ENCODE measurements at regions not wholly inside any gene's neighbourhood (a gene's known extent, or its start where the extent isn't known, plus 50 kb on each side); places are given as distances from the start of the nearest gene placed in this dataset.

DNA sequence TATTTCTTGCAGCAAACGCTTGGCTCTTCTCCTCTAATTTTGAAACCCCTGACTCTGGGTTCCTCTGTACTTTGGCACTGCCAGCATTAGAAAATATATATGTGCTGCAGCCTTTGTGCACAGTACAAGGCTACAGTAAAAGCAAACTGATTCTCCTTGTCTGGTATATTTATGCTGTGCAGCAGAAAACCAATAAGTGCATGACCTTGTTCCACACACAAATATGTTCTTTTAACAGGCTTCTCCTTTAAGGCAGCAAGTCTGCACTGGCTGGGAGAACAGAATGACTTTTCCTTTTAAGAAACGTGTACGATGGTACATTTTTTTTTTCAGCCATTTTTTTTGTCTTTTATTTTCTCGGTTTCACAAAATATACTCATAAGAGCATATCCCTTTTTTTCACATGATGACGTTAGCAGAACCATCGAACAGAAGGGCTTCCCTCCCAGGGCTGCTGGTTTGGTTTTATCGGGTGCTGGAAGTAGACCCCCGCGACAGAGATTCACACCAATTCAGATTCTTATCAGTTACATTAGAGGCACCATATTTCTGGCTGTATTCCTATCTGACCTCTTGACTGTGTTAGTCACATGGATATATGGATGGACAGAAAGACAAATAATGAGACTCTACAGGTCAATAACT lies 129.9 kb upstream of the ARID1B start:
- H3K27me3 ChIP-seq, result no peaks in the 10 kb centered on the region
- no peak overlapping the region for H3K27ac ChIP-seq
- H3K4me3 ChIP-seq, result no peak overlapping the region
- intact Hi-C loops (cut with DNase I), result no loop called here
- no peaks in the 10 kb centered on the region for H3K36me3 ChIP-seq
- 25% methylated on average over 9 of the region's 9 CpGs for WGBS (ENCODE audit: insufficient coverage, low coverage, low lambda C conversion rate, missing lambda C conversion rate)
- no peaks in the 10 kb centered on the region for H3K9me3 ChIP-seq
- no peak for TF ChIP-seq POLR2A (IDR thresholded peaks at IDR 0.05)
- TF ChIP-seq, protein P1, sequence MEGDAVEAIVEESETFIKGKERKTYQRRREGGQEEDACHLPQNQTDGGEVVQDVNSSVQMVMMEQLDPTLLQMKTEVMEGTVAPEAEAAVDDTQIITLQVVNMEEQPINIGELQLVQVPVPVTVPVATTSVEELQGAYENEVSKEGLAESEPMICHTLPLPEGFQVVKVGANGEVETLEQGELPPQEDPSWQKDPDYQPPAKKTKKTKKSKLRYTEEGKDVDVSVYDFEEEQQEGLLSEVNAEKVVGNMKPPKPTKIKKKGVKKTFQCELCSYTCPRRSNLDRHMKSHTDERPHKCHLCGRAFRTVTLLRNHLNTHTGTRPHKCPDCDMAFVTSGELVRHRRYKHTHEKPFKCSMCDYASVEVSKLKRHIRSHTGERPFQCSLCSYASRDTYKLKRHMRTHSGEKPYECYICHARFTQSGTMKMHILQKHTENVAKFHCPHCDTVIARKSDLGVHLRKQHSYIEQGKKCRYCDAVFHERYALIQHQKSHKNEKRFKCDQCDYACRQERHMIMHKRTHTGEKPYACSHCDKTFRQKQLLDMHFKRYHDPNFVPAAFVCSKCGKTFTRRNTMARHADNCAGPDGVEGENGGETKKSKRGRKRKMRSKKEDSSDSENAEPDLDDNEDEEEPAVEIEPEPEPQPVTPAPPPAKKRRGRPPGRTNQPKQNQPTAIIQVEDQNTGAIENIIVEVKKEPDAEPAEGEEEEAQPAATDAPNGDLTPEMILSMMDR (IDR thresholded peaks at IDR 0.05), result no peak
- DNase-seq (no peak), ATAC-seq (no peak)
- H3K4me1 ChIP-seq, result no peaks in the 10 kb centered on the region

DNA sequence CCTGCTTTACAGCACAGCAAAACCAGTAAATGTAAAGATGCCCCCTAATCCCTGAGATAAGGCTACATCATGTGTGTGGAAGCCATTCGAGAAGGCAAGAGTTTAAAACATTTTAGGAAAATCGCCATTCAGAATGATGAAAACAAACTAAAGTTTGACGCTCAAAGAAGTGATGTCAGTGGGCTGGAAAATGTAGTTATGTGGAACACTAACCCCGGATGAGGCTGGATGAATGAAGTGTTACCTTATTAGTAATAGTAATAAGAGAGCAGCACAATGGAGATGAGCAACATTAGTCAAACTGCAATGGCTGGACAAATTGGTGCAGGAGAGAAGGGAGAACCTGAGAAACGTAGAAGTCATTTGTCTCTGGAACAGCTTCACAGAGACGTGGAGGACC lies 130.7 kb upstream of the ARID1B start:
- TF ChIP-seq, protein P1 (IDR thresholded peaks at IDR 0.05), result no peak
- no peak for TF ChIP-seq POLR2A (IDR thresholded peaks at IDR 0.05)
- intact Hi-C loops (cut with DNase I), result no loop called here
- no peaks in the 10 kb centered on the region for H3K27me3 ChIP-seq
- ATAC-seq (no peak), DNase-seq (no peak)
- H3K4me3 ChIP-seq, result no peak overlapping the region
- no peaks in the 10 kb centered on the region for H3K36me3 ChIP-seq
- H3K9me3 ChIP-seq, result no peaks in the 10 kb centered on the region
- H3K4me1 ChIP-seq, result no peaks in the 10 kb centered on the region
- WGBS (ENCODE audit: insufficient coverage, low coverage, low lambda C conversion rate, missing lambda C conversion rate), result 62% methylated on average over 5 of the region's 6 CpGs
- H3K27ac ChIP-seq, result no peak overlapping the region

- Histone ChIP-seq H3K27me3 (no peaks in the 10 kb centered on the region), H3K27ac (no peak overlapping the region), H3K4me1 (no peaks in the 10 kb centered on the region), H3K4me3 (no peak overlapping the region), H3K9me3 (no peaks in the 10 kb centered on the region), H3K36me3 (no peaks in the 10 kb centered on the region)
- DNase-seq (no peak), ATAC-seq (no peak)
- intact Hi-C loops (cut with DNase I), result no loop called here
- TF ChIP-seq, protein P1 (IDR thresholded peaks at IDR 0.05), result no peak
- no peak for TF ChIP-seq POLR2A (IDR thresholded peaks at IDR 0.05)
- 81% methylated on average over 3 of the region's 5 CpGs for WGBS (ENCODE audit: insufficient coverage, low coverage, low lambda C conversion rate, missing lambda C conversion rate)
These were observed 132.1 kb upstream of the ARID1B start for GRCh38 chr6:156645097-156645496.

DNA sequence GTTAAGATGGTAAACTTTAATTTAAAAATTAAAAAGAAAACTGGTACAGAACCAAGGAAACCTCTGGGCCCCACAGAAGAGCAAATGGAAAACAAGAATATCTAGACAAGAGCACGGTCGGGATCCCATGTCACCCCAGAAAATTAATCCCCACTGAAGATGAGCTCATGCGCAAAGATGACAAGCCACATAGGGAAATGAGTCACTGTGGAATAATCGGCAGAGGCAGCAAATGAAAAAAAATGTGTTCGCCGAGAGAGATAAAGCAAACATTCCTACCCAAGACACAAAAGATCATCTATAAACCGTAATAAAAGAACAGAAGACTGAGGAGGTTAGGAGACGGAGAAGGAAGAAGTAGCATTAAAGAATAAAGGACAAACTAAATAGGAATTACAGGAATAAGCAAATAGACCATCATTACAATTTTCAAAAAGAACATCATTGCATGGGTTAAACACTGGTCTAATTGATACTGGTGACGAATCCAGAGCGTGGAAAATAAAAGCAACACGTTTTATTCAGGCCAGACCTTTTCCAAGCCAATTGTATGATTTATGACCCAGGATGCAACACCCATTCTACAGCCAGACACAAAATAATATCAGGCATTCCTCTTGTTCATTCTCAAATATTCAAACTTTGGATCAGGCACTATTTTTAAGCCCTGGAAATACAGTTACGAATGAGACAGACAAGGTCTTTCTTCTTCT lies 138.0 kb upstream of the ARID1B start:
- WGBS (ENCODE audit: insufficient coverage, low coverage, low lambda C conversion rate, missing lambda C conversion rate), result 82% methylated on average over 12 of the region's 12 CpGs
- intact Hi-C loops (cut with DNase I), result no loop called here
- H3K9me3 ChIP-seq, result no peaks in the 10 kb centered on the region
- no peaks in the 10 kb centered on the region for H3K36me3 ChIP-seq
- no peak overlapping the region for H3K4me3 ChIP-seq
- no peak overlapping the region for H3K27ac ChIP-seq
- TF ChIP-seq POLR2A (IDR thresholded peaks at IDR 0.05), result no peak
- TF ChIP-seq, protein P1 (IDR thresholded peaks at IDR 0.05), result no peak
- ATAC-seq (no peak), DNase-seq (no peak)
- no peaks in the 10 kb centered on the region for H3K4me1 ChIP-seq
- H3K27me3 ChIP-seq, result no peaks in the 10 kb centered on the region
